Sigmoid colon (tissue), 4 donors: ENCODE measurements at regions not wholly inside any gene's neighbourhood (a gene's known extent, or its start where the extent isn't known, plus 50 kb on each side); places are given as distances from the start of the nearest gene placed in this dataset.

Experiments used
- POLR2A ChIP-seq, 2 donors: fragments of 450-650 bp; IDR thresholded peaks; one replicate each; pipeline ENCODE4 v1.6.1; 2016; ENCODE audit warnings: antibody characterized with exemption in 2 of 2, mild to moderate bottlenecking in 2 of 2, moderate library complexity in 2 of 2
- POLR2AphosphoS5 ChIP-seq, 4 donors: sonication (generic); formaldehyde crosslinking; IDR thresholded peaks; one replicate each; pipeline ENCODE4 v1.6.1; 2017; ENCODE audit warnings: antibody characterized with exemption in 4 of 4
- TF ChIP-seq, protein P1 (sequence below), 4 experiments: fragments of 450-650 bp in 3 of 4; fragments of 200-600 bp in 1 of 4; IDR thresholded peaks; one replicate each; pipeline ENCODE4 v1.5.1; 2016 to 2019; ENCODE audit warnings: antibody characterized with exemption in 4 of 4, mild to moderate bottlenecking in 3 of 4, moderate library complexity in 2 of 4

DNA sequence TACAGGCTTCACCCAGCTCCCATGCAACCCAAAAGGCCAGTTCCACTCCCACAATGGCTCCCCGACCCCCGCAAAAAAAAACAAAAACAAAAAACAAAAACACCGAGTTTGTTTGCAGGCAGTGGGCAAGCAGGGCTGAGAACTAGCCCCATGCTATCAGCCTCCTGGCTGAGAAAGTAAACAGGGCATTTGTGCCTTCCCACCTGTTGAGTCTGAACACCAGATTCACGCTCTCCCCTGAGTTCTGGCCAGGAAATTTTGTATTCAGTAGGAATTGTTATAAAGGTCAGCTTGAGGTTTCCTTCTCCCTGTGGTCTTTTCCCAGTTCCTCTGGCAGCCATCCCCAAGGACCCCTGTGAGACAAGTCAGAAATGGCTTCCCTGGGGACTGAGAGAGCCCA, 1066.5 kb downstream of the GLUD2 start:
- TF ChIP-seq, protein P1, sequence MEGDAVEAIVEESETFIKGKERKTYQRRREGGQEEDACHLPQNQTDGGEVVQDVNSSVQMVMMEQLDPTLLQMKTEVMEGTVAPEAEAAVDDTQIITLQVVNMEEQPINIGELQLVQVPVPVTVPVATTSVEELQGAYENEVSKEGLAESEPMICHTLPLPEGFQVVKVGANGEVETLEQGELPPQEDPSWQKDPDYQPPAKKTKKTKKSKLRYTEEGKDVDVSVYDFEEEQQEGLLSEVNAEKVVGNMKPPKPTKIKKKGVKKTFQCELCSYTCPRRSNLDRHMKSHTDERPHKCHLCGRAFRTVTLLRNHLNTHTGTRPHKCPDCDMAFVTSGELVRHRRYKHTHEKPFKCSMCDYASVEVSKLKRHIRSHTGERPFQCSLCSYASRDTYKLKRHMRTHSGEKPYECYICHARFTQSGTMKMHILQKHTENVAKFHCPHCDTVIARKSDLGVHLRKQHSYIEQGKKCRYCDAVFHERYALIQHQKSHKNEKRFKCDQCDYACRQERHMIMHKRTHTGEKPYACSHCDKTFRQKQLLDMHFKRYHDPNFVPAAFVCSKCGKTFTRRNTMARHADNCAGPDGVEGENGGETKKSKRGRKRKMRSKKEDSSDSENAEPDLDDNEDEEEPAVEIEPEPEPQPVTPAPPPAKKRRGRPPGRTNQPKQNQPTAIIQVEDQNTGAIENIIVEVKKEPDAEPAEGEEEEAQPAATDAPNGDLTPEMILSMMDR (IDR thresholded peaks at IDR 0.05): no peak
- TF ChIP-seq POLR2A (IDR thresholded peaks at IDR 0.05) (no peak), POLR2AphosphoS5 (IDR thresholded peaks at IDR 0.05) (no peak)
